ENCODE measurements at regions not wholly inside any gene's neighbourhood (a gene's known extent, or its start where the extent isn't known, plus 50 kb on each side); places are given as distances from the start of the nearest gene placed in this dataset.

GRCh38 chr1:30814292-30814691, 56.7 kb upstream of the LAPTM5 start:
- TF ChIP-seq POLR2A (IDR thresholded peaks at IDR 0.05; ENCODE audit: low read depth) (no peak), CTCF (IDR thresholded peaks at IDR 0.05) (no peak), POLR2AphosphoS5 (IDR thresholded peaks at IDR 0.05) (no peak), EP300 (IDR thresholded peaks at IDR 0.05) (no peak)
